UCSD-AML1 (cell line): ENCODE measurements at regions not wholly inside any gene's neighbourhood (a gene's known extent, or its start where the extent isn't known, plus 50 kb on each side); places are given as distances from the start of the nearest gene placed in this dataset.

ENCODE experiments used
- DNase-seq: peaks from one replicate; lab custom pipeline; 2025; ENCODE audit not compliant: unreplicated experiment; lab: John Stamatoyannopoulos, UW

- DNase-seq: no peak
These were observed 383.9 kb upstream of the DCN start for GRCh38 chr12:91566328-91567099.

GRCh38 chr12:91565846-91566245 is 383.2 kb upstream of the DCN start:
- no peak for DNase-seq

GRCh38 chr12:91565246-91565645 is 382.6 kb upstream of the DCN start:
- no peak for DNase-seq

GRCh38 chr12:91563011-91563765 is 380.6 kb upstream of the DCN start:
- no peak for DNase-seq

GRCh38 chr12:91562476-91562875 is 379.9 kb upstream of the DCN start:
- no peak for DNase-seq

GRCh38 chr12:91561958-91562325 is 379.3 kb upstream of the DCN start:
- no peak for DNase-seq

GRCh38 chr12:91561301-91561957 is 378.8 kb upstream of the DCN start:
- no peak for DNase-seq

- no peak for DNase-seq
These were observed 374.3 kb upstream of the DCN start for GRCh38 chr12:91556909-91557308.

GRCh38 chr12:91555436-91556415 is 373.1 kb upstream of the DCN start:
- DNase-seq: no peak

GRCh38 chr12:91551927-91552326 is 369.3 kb upstream of the DCN start:
- no peak for DNase-seq

GRCh38 chr12:91551242-91551641 is 368.6 kb upstream of the DCN start:
- no peak for DNase-seq

- no peak for DNase-seq
These were observed 360.0 kb upstream of the DCN start for GRCh38 chr12:91542666-91543065.

GRCh38 chr12:91542067-91542466 is 359.4 kb upstream of the DCN start:
- no peak for DNase-seq

GRCh38 chr12:91538418-91538817 is 355.8 kb upstream of the DCN start:
- DNase-seq: no peak

- DNase-seq: no peak
These were observed 350.7 kb upstream of the DCN start for GRCh38 chr12:91533366-91533765.

GRCh38 chr12:91529829-91530228 is 347.2 kb upstream of the DCN start:
- DNase-seq: no peak

- no peak for DNase-seq
These were observed 341.2 kb upstream of the DCN start for GRCh38 chr12:91523831-91524230.

- no peak for DNase-seq
These were observed 334.1 kb upstream of the DCN start for GRCh38 chr12:91516695-91517047.

GRCh38 chr12:91515944-91516694 is 333.5 kb upstream of the DCN start:
- no peak for DNase-seq

- DNase-seq: no peak
These were observed 330.7 kb upstream of the DCN start for GRCh38 chr12:91513313-91513712.
